Bone marrow (tissue), 2 donors: ENCODE measurements at regions not wholly inside any gene's neighbourhood (a gene's known extent, or its start where the extent isn't known, plus 50 kb on each side); places are given as distances from the start of the nearest gene placed in this dataset.

Source experiments
- DNase-seq, 2 donors: peaks; one replicate each; lab custom pipeline; 2025; lab: John Stamatoyannopoulos, UW

DNA sequence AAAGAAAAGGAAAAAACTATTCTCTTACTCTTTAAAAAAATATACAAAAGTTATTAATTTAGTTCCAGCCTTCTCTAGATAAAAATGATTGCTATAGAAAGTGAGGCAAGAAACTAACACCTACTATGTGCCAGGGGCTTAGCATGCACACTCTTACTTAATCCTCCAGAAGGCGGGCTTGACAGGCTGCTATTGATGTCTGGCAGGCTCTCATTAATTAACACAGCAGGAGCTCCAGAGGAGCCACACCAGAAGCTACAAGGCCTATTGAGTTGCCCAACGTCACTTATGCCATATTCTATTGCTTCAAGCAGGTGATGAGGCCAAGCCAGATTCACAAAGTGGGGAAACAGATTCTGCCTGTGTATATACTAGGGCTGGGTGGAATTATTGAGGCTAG, 54.6 kb upstream of the CLINT1 start:
- DNase-seq = no peak

DNA sequence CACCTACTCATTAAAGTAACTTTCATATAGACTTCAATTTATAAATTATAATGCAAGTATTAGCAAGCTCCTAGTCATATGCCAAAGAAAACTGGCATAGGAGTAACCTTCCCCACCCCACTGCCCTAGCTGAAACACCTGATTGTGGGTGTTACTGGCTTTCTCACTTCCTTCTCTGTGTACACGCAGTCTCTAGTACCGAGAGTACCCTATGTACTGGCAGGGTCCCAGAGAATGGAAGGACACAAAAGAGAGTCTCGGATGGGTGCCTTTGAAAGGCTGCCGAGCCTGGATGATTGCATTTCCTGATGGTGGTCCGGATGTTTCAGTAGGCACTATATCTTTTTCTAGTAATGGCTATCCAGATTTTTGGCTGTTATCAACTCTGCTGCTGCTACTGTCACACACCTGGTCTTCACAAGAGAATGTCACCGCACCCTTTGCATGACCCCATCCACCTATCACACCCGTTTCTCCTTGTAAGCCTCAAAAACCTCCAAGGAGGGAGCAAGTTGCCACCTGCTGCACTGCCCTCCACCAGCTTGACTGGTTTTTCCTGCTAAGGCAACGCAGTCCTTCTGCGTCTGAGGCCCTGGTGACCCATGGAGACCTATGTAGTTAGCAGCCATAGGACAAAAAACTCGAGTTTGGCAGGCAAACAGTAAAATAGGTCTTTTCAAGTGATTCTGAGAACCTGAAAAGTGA, 53.8 kb upstream of the CLINT1 start:
- DNase-seq = no peak

DNA sequence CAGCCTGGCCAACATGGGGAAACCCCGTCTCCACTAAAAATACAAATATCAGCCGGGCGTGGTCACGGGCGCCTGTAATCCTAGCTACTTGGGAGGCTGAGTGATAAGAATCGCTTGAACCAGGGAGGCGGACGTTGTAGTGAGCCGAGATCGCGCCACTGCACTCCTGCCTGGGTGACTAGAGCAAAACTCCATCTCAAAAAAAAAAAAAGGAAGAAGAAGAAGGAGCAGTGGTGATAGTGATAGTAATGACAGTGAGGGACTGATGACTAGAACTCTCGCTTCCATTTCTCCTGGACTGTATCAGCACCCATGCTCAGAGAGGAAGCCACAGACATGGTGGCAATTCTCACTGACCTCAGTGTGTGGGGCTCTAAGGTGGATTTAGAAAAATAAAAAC, 52.6 kb upstream of the CLINT1 start:
- DNase-seq = no peak
